Hepatocyte (in vitro differentiated cells): ENCODE measurements at regions not wholly inside any gene's neighbourhood (a gene's known extent, or its start where the extent isn't known, plus 50 kb on each side); places are given as distances from the start of the nearest gene placed in this dataset.

ENCODE experiments used
- EZH2 ChIP-seq: fragments of 200-600 bp; sonication (generic); IDR thresholded peaks from 2 replicates; pipeline ENCODE4 v1.6.1; 2016; ENCODE audit warnings: antibody characterized with exemption, mild to moderate bottlenecking, borderline replicate concordance
- TF ChIP-seq, protein P1 (sequence below): fragments of 200-600 bp; sonication (generic); IDR thresholded peaks from 2 replicates; pipeline ENCODE4 v1.5.1; 2016; ENCODE audit warnings: antibody characterized with exemption, mild to moderate bottlenecking; ENCODE audit not compliant: poor library complexity

GRCh38 chr15:63436341-63436740 lies 54.7 kb upstream of the CA12 start:
- TF ChIP-seq, protein P1, sequence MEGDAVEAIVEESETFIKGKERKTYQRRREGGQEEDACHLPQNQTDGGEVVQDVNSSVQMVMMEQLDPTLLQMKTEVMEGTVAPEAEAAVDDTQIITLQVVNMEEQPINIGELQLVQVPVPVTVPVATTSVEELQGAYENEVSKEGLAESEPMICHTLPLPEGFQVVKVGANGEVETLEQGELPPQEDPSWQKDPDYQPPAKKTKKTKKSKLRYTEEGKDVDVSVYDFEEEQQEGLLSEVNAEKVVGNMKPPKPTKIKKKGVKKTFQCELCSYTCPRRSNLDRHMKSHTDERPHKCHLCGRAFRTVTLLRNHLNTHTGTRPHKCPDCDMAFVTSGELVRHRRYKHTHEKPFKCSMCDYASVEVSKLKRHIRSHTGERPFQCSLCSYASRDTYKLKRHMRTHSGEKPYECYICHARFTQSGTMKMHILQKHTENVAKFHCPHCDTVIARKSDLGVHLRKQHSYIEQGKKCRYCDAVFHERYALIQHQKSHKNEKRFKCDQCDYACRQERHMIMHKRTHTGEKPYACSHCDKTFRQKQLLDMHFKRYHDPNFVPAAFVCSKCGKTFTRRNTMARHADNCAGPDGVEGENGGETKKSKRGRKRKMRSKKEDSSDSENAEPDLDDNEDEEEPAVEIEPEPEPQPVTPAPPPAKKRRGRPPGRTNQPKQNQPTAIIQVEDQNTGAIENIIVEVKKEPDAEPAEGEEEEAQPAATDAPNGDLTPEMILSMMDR = no peak
- no peak for TF ChIP-seq EZH2
